Endothelial cell of umbilical vein (primary cell): ENCODE measurements at regions not wholly inside any gene's neighbourhood (a gene's known extent, or its start where the extent isn't known, plus 50 kb on each side); places are given as distances from the start of the nearest gene placed in this dataset.

ENCODE experiments used
- BruUV-seq: library from RNA; stranded (reverse); fragments of 400-500 nt; replicated peaks from 2 replicates; lab custom pipeline; 2021; lab: Mats Ljungman, UMichigan
- CTCF ChIA-PET: fragments of 300-600, 350-600 bp; sonication (Branson Sonifier 250); formaldehyde crosslinking; loops from one replicate; lab custom pipeline; 2021; ENCODE audit warnings: antibody characterized with exemption, inconsistent platforms; lab: Charles Lee
- POLR2A ChIA-PET: fragments of 300-600, 350-600 bp; sonication (Branson Sonifier 250); formaldehyde crosslinking; loops from one replicate; lab custom pipeline; 2021; ENCODE audit warnings: antibody characterized with exemption, inconsistent platforms; lab: Charles Lee
- DNase-seq: peaks from one replicate; pipeline ENCODE4 v3.0.0-alpha.2; 2011; ENCODE audit warnings: low read depth, low spot score
- FAIRE-seq: peaks from 2 replicates; lab custom pipeline; 2011; peaks lifted over from hg19 to GRCh38; lab: Jason Lieb, UNC
- H2AFZ ChIP-seq: 2 replicates; pipeline ENCODE4 v1.6.0; 2012; ENCODE audit warnings: low read depth, low read length, control low read depth, inconsistent platforms
- H3K27ac ChIP-seq: 2 replicates; pipeline ENCODE4 v1.5.1; 2011; ENCODE audit warnings: low read depth, mild to moderate bottlenecking, control low read depth, low read length, moderate library complexity; ENCODE audit not compliant: insufficient read depth
- H3K27me3 ChIP-seq, 2 experiments: 2 replicates each; pipeline versions ENCODE4 v1.6.0 to v1.6.1; 2011; ENCODE audit warnings: low read length in 2 of 2, mixed read lengths in 1 of 2; ENCODE audit not compliant: control insufficient read depth in 2 of 2, insufficient read depth in 2 of 2
- H3K36me3 ChIP-seq, 2 experiments: 2 replicates in 1 of 2; 3 replicates in 1 of 2; pipeline ENCODE4 v1.5.1; 2011; ENCODE audit warnings: low read length in 2 of 2, mild to moderate bottlenecking in 1 of 2, moderate library complexity in 1 of 2; ENCODE audit not compliant: control insufficient read depth in 2 of 2, insufficient read depth in 2 of 2; ENCODE audit errors: extremely low read depth in 1 of 2
- H3K4me1 ChIP-seq: 3 replicates; pipeline ENCODE4 v1.5.1; 2011; ENCODE audit warnings: mild to moderate bottlenecking, low read length; ENCODE audit not compliant: control insufficient read depth, insufficient read depth; ENCODE audit errors: extremely low read depth
- H3K4me2 ChIP-seq: 2 replicates; pipeline ENCODE4 v1.6.1; 2011; ENCODE audit warnings: low read length, control low read depth, mixed read lengths; ENCODE audit not compliant: insufficient read depth
- H3K4me3 ChIP-seq, 3 experiments: fragments of 200-600 bp in 1 of 3; sonication (generic), shearing (Covaris generic) in 1 of 3; replicated peaks in 1 of 3; 2 replicates each; pipeline ENCODE4 v1.5.1; 2011 to 2016; ENCODE audit warnings: control low read depth in 3 of 3, low read length in 3 of 3, mild to moderate bottlenecking in 2 of 3, inconsistent platforms in 1 of 3, low read depth in 1 of 3, moderate library complexity in 1 of 3; ENCODE audit not compliant: insufficient read depth in 1 of 3
- H3K79me2 ChIP-seq: 2 replicates; pipeline ENCODE4 v1.6.0; 2012; ENCODE audit warnings: low read length, inconsistent platforms; ENCODE audit not compliant: control insufficient read depth, insufficient read depth
- H3K9ac ChIP-seq: replicated peaks from 2 replicates; pipeline ENCODE3; 2011; ENCODE audit warnings: low read length, control low read depth; ENCODE audit not compliant: insufficient read depth; ENCODE audit errors: extremely low read depth
- H3K9me1 ChIP-seq: replicated peaks from 3 replicates; pipeline ENCODE4 v1.6.0; 2011; ENCODE audit warnings: mild to moderate bottlenecking, low read length; ENCODE audit not compliant: control insufficient read depth, insufficient read depth; ENCODE audit errors: extremely low read depth
- H3K9me3 ChIP-seq: replicated peaks from 2 replicates; pipeline ENCODE4 v1.5.1; 2012; ENCODE audit warnings: low read length, inconsistent platforms; ENCODE audit not compliant: control insufficient read depth, insufficient read depth
- H4K20me1 ChIP-seq: replicated peaks from 2 replicates; pipeline ENCODE3; 2011; ENCODE audit warnings: mild to moderate bottlenecking, low read length; ENCODE audit not compliant: control insufficient read depth, insufficient read depth; ENCODE audit errors: extremely low read depth
- CTCF ChIP-seq, 2 donors: IDR thresholded peaks; 1 replicate in 1 of 2; 2 replicates in 1 of 2; pipeline ENCODE4 v1.5.1; 2011; ENCODE audit warnings: low read length in 2 of 2, mild to moderate bottlenecking in 2 of 2, moderate library complexity in 2 of 2, control low read depth in 1 of 2, inconsistent platforms in 1 of 2, low read depth in 1 of 2; ENCODE audit not compliant: insufficient read depth in 1 of 2; ENCODE audit errors: extremely low read depth in 1 of 2
- EZH2 ChIP-seq: IDR thresholded peaks from 2 replicates; pipeline ENCODE4 v1.6.1; 2012; ENCODE audit warnings: borderline replicate concordance, low read depth, mild to moderate bottlenecking, moderate library complexity, low read length, inconsistent platforms; ENCODE audit not compliant: severe bottlenecking
- FOS ChIP-seq: IDR thresholded peaks from 2 replicates; pipeline ENCODE4 v1.6.1; 2011; ENCODE audit warnings: mild to moderate bottlenecking, low read length, moderate library complexity, borderline replicate concordance; ENCODE audit not compliant: insufficient read depth
- GATA2 ChIP-seq: IDR thresholded peaks from 2 replicates; pipeline ENCODE4 v1.7.0; 2011; ENCODE audit warnings: low read depth, mild to moderate bottlenecking, moderate library complexity, mixed read lengths, low read length; ENCODE audit not compliant: insufficient read length, insufficient read depth
- JUN ChIP-seq: IDR thresholded peaks from 2 replicates; pipeline ENCODE4 v1.6.1; 2011; ENCODE audit warnings: borderline replicate concordance, low read depth; ENCODE audit not compliant: insufficient read length, insufficient read depth
- MAX ChIP-seq: IDR thresholded peaks from 2 replicates; pipeline ENCODE4 v1.6.1; 2011; ENCODE audit not compliant: insufficient read depth, insufficient read length
- MYC ChIP-seq: IDR thresholded peaks from one replicate; pipeline ENCODE4 v1.6.1; 2011; ENCODE audit warnings: mild to moderate bottlenecking, low read depth, low read length
- POLR2A ChIP-seq: IDR thresholded peaks from 2 replicates; pipeline ENCODE4 v1.6.1; 2012; ENCODE audit warnings: low read depth, mild to moderate bottlenecking, control low read depth, low read length
- POLR2AphosphoS5 ChIP-seq: IDR thresholded peaks from 2 replicates; pipeline ENCODE4 v1.6.1; 2012; ENCODE audit warnings: low read depth, mild to moderate bottlenecking, control low read depth, low read length, moderate library complexity; ENCODE audit not compliant: insufficient read depth
- dilution Hi-C: fragments of 300-500 bp; cut with MboI; formaldehyde crosslinking; loops from one replicate; pipeline ENCODE4 v1.15.0; 2019; ENCODE audit warnings: low sequenced_read_pairs; ENCODE audit not compliant: extremely low pct_ligation_motif_present
- intact Hi-C: fragments of 100-400 bp; cut with micrococcal nuclease; formaldehyde crosslinking; loops from one replicate; pipeline ENCODE4 v1.10.0; 2022

DNA sequence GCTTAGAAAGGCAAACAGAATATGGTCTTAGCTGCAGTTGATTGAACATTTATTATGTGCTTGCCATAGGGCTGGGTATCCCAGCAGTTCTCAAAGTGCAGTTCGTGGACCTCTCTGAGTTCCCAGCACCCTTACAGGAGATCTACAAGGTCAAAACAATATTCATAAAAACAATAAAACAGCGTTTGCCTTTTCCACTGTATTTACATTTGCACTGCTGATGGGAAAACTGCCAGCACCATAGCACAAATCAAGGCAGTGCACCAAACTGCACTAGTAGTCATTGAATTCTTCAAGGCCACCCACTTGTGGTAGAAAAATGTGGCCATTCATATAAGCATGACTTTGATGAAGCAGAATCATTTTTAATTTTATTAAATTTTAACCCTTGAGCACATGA, 128.1 kb downstream of the CCDC34 start:
- Histone ChIP-seq H3K4me3 (no peak overlapping the region), H3K4me1 (no peaks in the 10 kb centered on the region), H3K79me2 (no peaks in the 10 kb centered on the region), H3K9ac (no peak overlapping the region), H3K9me1 (no peaks in the 10 kb centered on the region), H3K27me3 (peaks cover 28 to 29% of the 10 kb centered on the region in 2 experiments), H3K4me2 (no peak overlapping the region), H4K20me1 (no peaks in the 10 kb centered on the region), H3K9me3 (no peaks in the 10 kb centered on the region), H3K27ac (no peak overlapping the region), H2AFZ (no peak overlapping the region), H3K36me3 (no peaks in the 10 kb centered on the region)
- ChIA-PET CTCF (interaction anchor here (1.1 to 2.0 kb wide), 2 partner anchors 9 to 61 kb away, joined by 4 to 15 read pairs; no protein-coding TSS in a partner anchor), POLR2A (no interaction called here)
- no TSS peak for BruUV-seq
- DNase-seq (no peak), FAIRE-seq (no peak)
- intact Hi-C loops: no loop called here
- dilution Hi-C loops: no loop called here
- TF ChIP-seq CTCF (IDR thresholded peaks at IDR 0.05; ENCODE audit: extremely low read depth in 1 of 2, insufficient read depth in 1 of 2, low read depth in 1 of 2, low read length in 2 of 2): no peak

GRCh38 chr11:27234043-27234668, 128.9 kb downstream of the CCDC34 start:
- ChIA-PET POLR2A (no interaction called here), CTCF (interaction anchor here (1.1 to 2.0 kb wide), 6 partner anchors 13 to 252 kb away, joined by 3 to 15 read pairs (median 4); no protein-coding TSS in a partner anchor)
- H3K27ac ChIP-seq: no peak overlapping the region
- no peaks in the 10 kb centered on the region for H3K9me3 ChIP-seq
- FAIRE-seq (no peak), DNase-seq (no peak)
- dilution Hi-C loops (no loop called here), intact Hi-C loops (no loop called here)
- H3K27me3 ChIP-seq: peaks cover 31% of the 10 kb centered on the region in 2 experiments
- H3K9me1 ChIP-seq: no peaks in the 10 kb centered on the region
- no TSS peak for BruUV-seq
- H2AFZ ChIP-seq: no peak overlapping the region
- no peak for TF ChIP-seq GATA2
- TF ChIP-seq EZH2: no peak
- TF ChIP-seq FOS: no peak
- TF ChIP-seq POLR2A: no peak
- TF ChIP-seq MAX: no peak
- TF ChIP-seq POLR2AphosphoS5: no peak
- TF ChIP-seq CTCF (IDR thresholded peaks at IDR 0.05; ENCODE audit: extremely low read depth in 1 of 2, insufficient read depth in 1 of 2, low read depth in 1 of 2, low read length in 2 of 2): no peak
- TF ChIP-seq MYC: no peak
- no peak for TF ChIP-seq JUN
- H3K4me3 ChIP-seq: no peak overlapping the region
- no peaks in the 10 kb centered on the region for H3K4me1 ChIP-seq
- H3K79me2 ChIP-seq: no peaks in the 10 kb centered on the region
- no peak overlapping the region for H3K9ac ChIP-seq
- no peaks in the 10 kb centered on the region for H3K36me3 ChIP-seq
- H3K4me2 ChIP-seq: no peak overlapping the region
- H4K20me1 ChIP-seq: no peaks in the 10 kb centered on the region
